ENCODE measurements at regions not wholly inside any gene's neighbourhood (a gene's known extent, or its start where the extent isn't known, plus 50 kb on each side); places are given as distances from the start of the nearest gene placed in this dataset.
A peak's percentile ranks its signal among the peaks of the same experiment; 100 is the strongest.

- no peaks in the 10 kb centered on the region for H3K79me2 ChIP-seq (ENCODE audit: control insufficient read depth, insufficient read depth, low read length)
- no peaks in the 10 kb centered on the region for H3K9me3 ChIP-seq (replicated peaks; ENCODE audit: control insufficient read depth, insufficient read depth, low read depth, low read length)
- in situ Hi-C loops (cut with MboI): no loop called here
- no peak overlapping the region for H3K9ac ChIP-seq (ENCODE audit: insufficient read depth in 1 of 2, low read depth in 2 of 2, low read length in 2 of 2)
- H3K36me3 ChIP-seq (ENCODE audit: control insufficient read depth, insufficient read depth, low read length): no peaks in the 10 kb centered on the region
- WGBS (ENCODE audit: insufficient coverage, low coverage, missing lambda C conversion rate): 2% methylated on average over 5 of the region's 5 CpGs
- H3K27me3 ChIP-seq (ENCODE audit: control insufficient read depth in 2 of 2, insufficient read depth in 2 of 2, low read length in 2 of 2): 0 out of 5 replicates have a peak, but pooled peaks cover 0 to 4% of the 10 kb centered on the region in 2 experiments
- H2AFZ ChIP-seq (ENCODE audit: low read depth, low read length): no peak overlapping the region
- no peak for ATAC-seq
- POLR2A ChIA-PET: no interaction called here
- no TSS peak for BruUV-seq (replicated peaks)
- H3K9me1 ChIP-seq (ENCODE audit: control insufficient read depth, insufficient read depth, low read length): no peaks in the 10 kb centered on the region
- FAIRE-seq: no peak
- H3K4me3 ChIP-seq: no peak overlapping the region
- DNase-seq (ENCODE audit: extremely low read depth in 1 of 4, low spot score in 3 of 4): peak in 1 of 4 experiments; percentile 9
- no peak overlapping the region for H3K27ac ChIP-seq (ENCODE audit: extremely low read depth, low read depth, low read length)
- no peak for TF ChIP-seq ETV1 (tag; conservative IDR thresholded peaks at IDR 0.05; ENCODE audit: low read depth)
- peak; percentile 24; the same call in 1 of the 2 replicates for TF ChIP-seq CBFA2T3 (IDR thresholded peaks at IDR 0.05)
- H4K20me1 ChIP-seq (replicated peaks; ENCODE audit: control insufficient read depth, insufficient read depth, low read length): no peaks in the 10 kb centered on the region
- intact Hi-C loops (cut with micrococcal nuclease): no loop called here
- no peak overlapping the region for H3K4me2 ChIP-seq (ENCODE audit: insufficient read depth, low read length)
- CTCF ChIA-PET (ENCODE audit: low intra/inter-chr PET ratio): no interaction called here
- H3K4me1 ChIP-seq (replicated peaks in 1 of 2; ENCODE audit: control insufficient read depth in 2 of 2, insufficient read depth in 2 of 2, low read length in 2 of 2): no peaks in the 10 kb centered on the region
Measured at GRCh38 chr16:22633280-22633679, 122.6 kb downstream of the NPIPB5 start.

GRCh38 chr16:22633799-22634198, 123.1 kb downstream of the NPIPB5 start:
- WGBS (ENCODE audit: insufficient coverage, low coverage, missing lambda C conversion rate): 0% methylated on average over 3 of the region's 3 CpGs
- intact Hi-C loops (cut with micrococcal nuclease): no loop called here
- Histone ChIP-seq H3K9me3 (replicated peaks; ENCODE audit: control insufficient read depth, insufficient read depth, low read depth, low read length) (no peaks in the 10 kb centered on the region), H3K27me3 (ENCODE audit: control insufficient read depth in 2 of 2, insufficient read depth in 2 of 2, low read length in 2 of 2) (0 out of 5 replicates have a peak, but pooled peaks cover 0 to 4% of the 10 kb centered on the region in 2 experiments), H3K4me1 (replicated peaks in 1 of 2; ENCODE audit: control insufficient read depth in 2 of 2, insufficient read depth in 2 of 2, low read length in 2 of 2) (no peaks in the 10 kb centered on the region), H3K9me1 (ENCODE audit: control insufficient read depth, insufficient read depth, low read length) (no peaks in the 10 kb centered on the region), H3K4me2 (ENCODE audit: insufficient read depth, low read length) (no peak overlapping the region), H3K27ac (ENCODE audit: extremely low read depth, low read depth, low read length) (no peak overlapping the region), H3K4me3 (no peak overlapping the region), H3K36me3 (ENCODE audit: control insufficient read depth, insufficient read depth, low read length) (no peaks in the 10 kb centered on the region), H3K9ac (ENCODE audit: insufficient read depth in 1 of 2, low read depth in 2 of 2, low read length in 2 of 2) (no peak overlapping the region), H3K79me2 (ENCODE audit: control insufficient read depth, insufficient read depth, low read length) (no peaks in the 10 kb centered on the region), H4K20me1 (replicated peaks; ENCODE audit: control insufficient read depth, insufficient read depth, low read length) (no peaks in the 10 kb centered on the region), H2AFZ (ENCODE audit: low read depth, low read length) (no peak overlapping the region)
- ATAC-seq (no peak), DNase-seq (ENCODE audit: extremely low read depth in 1 of 4, low spot score in 3 of 4) (no peak), FAIRE-seq (no peak)
- ChIA-PET POLR2A (interaction anchor here (0.6 to 0.9 kb wide), 2 partner anchors 15 to 1067 kb away, joined by 3 read pairs; no protein-coding TSS in a partner anchor), CTCF (ENCODE audit: low intra/inter-chr PET ratio) (no interaction called here)
- in situ Hi-C loops (cut with MboI): no loop called here
- no TSS peak for BruUV-seq (replicated peaks)
- TF ChIP-seq ZKSCAN8 (CRISPR knock-in tag; IDR thresholded peaks at IDR 0.05) (no peak), KAT8 (IDR thresholded peaks at IDR 0.05; ENCODE audit: low read depth) (no peak), CEBPG (CRISPR knock-in tag; IDR thresholded peaks at IDR 0.05) (no peak), CEBPG (tag; conservative IDR thresholded peaks at IDR 0.05 in 1 of 2, IDR thresholded peaks at IDR 0.05 in 1 of 2) (no peak), HDAC8 (tag; IDR thresholded peaks at IDR 0.05) (no peak), ZNF282 (CRISPR knock-in tag; IDR thresholded peaks at IDR 0.05) (no peak), ZBED1 (IDR thresholded peaks at IDR 0.05) (no peak), NUFIP1 (IDR thresholded peaks at IDR 0.05; ENCODE audit: partially characterized antibody) (no peak), ZNF12 (CRISPR knock-in tag; IDR thresholded peaks at IDR 0.05) (no peak), ZNF347 (CRISPR knock-in tag; IDR thresholded peaks at IDR 0.05; ENCODE audit: low read depth) (no peak), TEAD2 (tag; IDR thresholded peaks at IDR 0.05) (no peak), SP1 (CRISPR knock-in tag; IDR thresholded peaks at IDR 0.05) (no peak), CXXC5 (CRISPR knock-in tag; IDR thresholded peaks at IDR 0.05) (no peak), ZEB2 (IDR thresholded peaks at IDR 0.05) (no peak), SMC3 (conservative IDR thresholded peaks at IDR 0.05; ENCODE audit: insufficient read depth, low read depth, low read length) (no peak), MTA3 (IDR thresholded peaks at IDR 0.05; ENCODE audit: borderline replicate concordance) (no peak), ZNF184 (CRISPR knock-in tag; IDR thresholded peaks at IDR 0.05) (no peak), NRF1 (conservative IDR thresholded peaks at IDR 0.05 in 1 of 2, IDR thresholded peaks at IDR 0.05 in 1 of 2) (no peak), CHD1 (IDR thresholded peaks at IDR 0.05; ENCODE audit: low read length) (no peak)

All from K562 (cell line).